ENCODE measurements at regions not wholly inside any gene's neighbourhood (a gene's known extent, or its start where the extent isn't known, plus 50 kb on each side); places are given as distances from the start of the nearest gene placed in this dataset.
"Not testable (repeated sequence)": the region's sequence is repeated elsewhere in the genome, so short reads cannot be mapped to it uniquely, and the experiment has no call there.

- H3K9me3 Mint-ChIP-seq = peaks cover 11 to 12% of the 10 kb centered on the region in 2 donors
- not testable (repeated sequence) for H3K4me3 Mint-ChIP-seq; ATAC-seq (replicated peaks); DNase-seq; H3K27me3 Mint-ChIP-seq; H3K4me1 Mint-ChIP-seq (ENCODE audit: low read depth in 2 of 2); H3K27ac Mint-ChIP-seq; H3K36me3 Mint-ChIP-seq (ENCODE audit: insufficient read depth)
Measured at GRCh38 chr21:17293016-17293562, 219.8 kb upstream of the CXADR start.

- Mint-ChIP-seq H3K36me3 (ENCODE audit: insufficient read depth) (no peaks in the 10 kb centered on the region), H3K27me3 (no peaks in the 10 kb centered on the region), H3K9me3 (peaks cover 15 to 18% of the 10 kb centered on the region in 2 donors), H3K4me1 (ENCODE audit: low read depth in 2 of 2) (no peaks in the 10 kb centered on the region), H3K27ac (no peak overlapping the region), H3K4me3 (no peak overlapping the region)
- ATAC-seq (replicated peaks) (no peak), DNase-seq (no peak)
Measured at GRCh38 chr21:17295997-17296396, 216.8 kb upstream of the CXADR start.

- H3K4me1 Mint-ChIP-seq (ENCODE audit: low read depth in 2 of 2) = not testable (repeated sequence)
- peaks cover 13 to 25% of the 10 kb centered on the region in 2 donors for H3K9me3 Mint-ChIP-seq
Measured at GRCh38 chr21:17299576-17299975, 213.3 kb upstream of the CXADR start.

GRCh38 chr21:17327715-17328114 lies 185.1 kb upstream of the CXADR start:
- not testable (repeated sequence) for H3K4me3 Mint-ChIP-seq; H3K4me1 Mint-ChIP-seq (ENCODE audit: low read depth in 2 of 2); H3K27ac Mint-ChIP-seq; ATAC-seq (replicated peaks); H3K36me3 Mint-ChIP-seq (ENCODE audit: insufficient read depth); H3K27me3 Mint-ChIP-seq; DNase-seq
- peaks cover 7 to 11% of the 10 kb centered on the region in 2 donors for H3K9me3 Mint-ChIP-seq

More at GRCh38 chr21:17299576-17299975, 213.3 kb upstream of the CXADR start:
- H3K27me3 Mint-ChIP-seq; DNase-seq; H3K36me3 Mint-ChIP-seq (ENCODE audit: insufficient read depth); ATAC-seq (replicated peaks); H3K27ac Mint-ChIP-seq; H3K4me3 Mint-ChIP-seq: not testable (repeated sequence)

- H3K27ac Mint-ChIP-seq = no peak overlapping the region
- peaks cover 0 to 2% of the 10 kb centered on the region in 2 donors for H3K9me3 Mint-ChIP-seq
- H3K36me3 Mint-ChIP-seq (ENCODE audit: insufficient read depth) = no peaks in the 10 kb centered on the region
- DNase-seq (no peak), ATAC-seq (replicated peaks) (no peak)
- no peak overlapping the region for H3K4me3 Mint-ChIP-seq
- H3K4me1 Mint-ChIP-seq (ENCODE audit: low read depth in 2 of 2) = no peaks in the 10 kb centered on the region
- H3K27me3 Mint-ChIP-seq = no peaks in the 10 kb centered on the region
Measured at GRCh38 chr21:17334484-17334883, 178.4 kb upstream of the CXADR start.

- Mint-ChIP-seq H3K9me3 (peaks cover 5 to 24% of the 10 kb centered on the region in 2 donors), H3K27me3 (no peaks in the 10 kb centered on the region), H3K27ac (no peak overlapping the region), H3K4me3 (no peak overlapping the region), H3K36me3 (ENCODE audit: insufficient read depth) (no peaks in the 10 kb centered on the region), H3K4me1 (ENCODE audit: low read depth in 2 of 2) (no peaks in the 10 kb centered on the region)
- DNase-seq (no peak), ATAC-seq (replicated peaks) (no peak)
Measured at GRCh38 chr21:17340081-17340480, 172.8 kb upstream of the CXADR start.

GRCh38 chr21:17343055-17343454 lies 169.8 kb upstream of the CXADR start:
- ATAC-seq (replicated peaks) (no peak), DNase-seq (no peak)
- Mint-ChIP-seq H3K27me3 (no peaks in the 10 kb centered on the region), H3K36me3 (ENCODE audit: insufficient read depth) (no peaks in the 10 kb centered on the region), H3K9me3 (peaks cover 5 to 24% of the 10 kb centered on the region in 2 donors), H3K27ac (no peak overlapping the region), H3K4me3 (no peak overlapping the region), H3K4me1 (ENCODE audit: low read depth in 2 of 2) (no peaks in the 10 kb centered on the region)

GRCh38 chr21:17348357-17348756 lies 164.5 kb upstream of the CXADR start:
- Mint-ChIP-seq H3K4me3 (no peak overlapping the region), H3K4me1 (ENCODE audit: low read depth in 2 of 2) (no peaks in the 10 kb centered on the region), H3K36me3 (ENCODE audit: insufficient read depth) (peaks cover 2% of the 10 kb centered on the region), H3K27ac (no peak overlapping the region), H3K9me3 (peaks cover 7 to 20% of the 10 kb centered on the region in 2 donors), H3K27me3 (no peaks in the 10 kb centered on the region)
- DNase-seq (no peak), ATAC-seq (replicated peaks) (no peak)

- Mint-ChIP-seq H3K36me3 (ENCODE audit: insufficient read depth) (peaks cover 2% of the 10 kb centered on the region), H3K9me3 (peaks cover 7 to 16% of the 10 kb centered on the region in 2 donors), H3K27ac (no peak overlapping the region), H3K4me3 (no peak overlapping the region), H3K27me3 (no peaks in the 10 kb centered on the region), H3K4me1 (ENCODE audit: low read depth in 2 of 2) (no peaks in the 10 kb centered on the region)
- no peak for DNase-seq
- ATAC-seq (replicated peaks) = no peak
Measured at GRCh38 chr21:17348849-17349248, 164.0 kb upstream of the CXADR start.

- H3K36me3 Mint-ChIP-seq (ENCODE audit: insufficient read depth) = peaks cover 2% of the 10 kb centered on the region
- ATAC-seq (replicated peaks) (no peak), DNase-seq (no peak)
- H3K4me3 Mint-ChIP-seq = no peak overlapping the region
- no peaks in the 10 kb centered on the region for H3K27me3 Mint-ChIP-seq
- peaks cover 7 to 13% of the 10 kb centered on the region in 2 donors for H3K9me3 Mint-ChIP-seq
- no peak overlapping the region for H3K27ac Mint-ChIP-seq
- H3K4me1 Mint-ChIP-seq (ENCODE audit: low read depth in 2 of 2) = no peaks in the 10 kb centered on the region
Measured at GRCh38 chr21:17351766-17352165, 161.1 kb upstream of the CXADR start.

- ATAC-seq (replicated peaks) = no peak
- DNase-seq = no peak
- Mint-ChIP-seq H3K9me3 (peaks cover 9 to 13% of the 10 kb centered on the region in 2 donors), H3K27ac (no peak overlapping the region), H3K27me3 (no peaks in the 10 kb centered on the region), H3K4me1 (ENCODE audit: low read depth in 2 of 2) (no peaks in the 10 kb centered on the region), H3K4me3 (no peak overlapping the region), H3K36me3 (ENCODE audit: insufficient read depth) (peaks cover 2% of the 10 kb centered on the region)
Measured at GRCh38 chr21:17352996-17353655, 159.7 kb upstream of the CXADR start.

- no peaks in the 10 kb centered on the region for H3K27me3 Mint-ChIP-seq
- H3K36me3 Mint-ChIP-seq (ENCODE audit: insufficient read depth) = no peaks in the 10 kb centered on the region
- no peaks in the 10 kb centered on the region for H3K4me1 Mint-ChIP-seq (ENCODE audit: low read depth in 2 of 2)
- peaks cover 0 to 3% of the 10 kb centered on the region in 2 donors for H3K9me3 Mint-ChIP-seq
- ATAC-seq (replicated peaks) = no peak
- no peak overlapping the region for H3K4me3 Mint-ChIP-seq
- no peak overlapping the region for H3K27ac Mint-ChIP-seq
- no peak for DNase-seq
Measured at GRCh38 chr21:17359781-17360180, 153.1 kb upstream of the CXADR start.

GRCh38 chr21:17368748-17369363 lies 144.0 kb upstream of the CXADR start:
- no peaks in the 10 kb centered on the region for H3K4me1 Mint-ChIP-seq (ENCODE audit: low read depth in 2 of 2)
- no peak overlapping the region for H3K27ac Mint-ChIP-seq
- no peak for ATAC-seq (replicated peaks)
- DNase-seq = no peak
- no peaks in the 10 kb centered on the region for H3K9me3 Mint-ChIP-seq
- no peak overlapping the region for H3K4me3 Mint-ChIP-seq
- H3K36me3 Mint-ChIP-seq (ENCODE audit: insufficient read depth) = peaks cover 2% of the 10 kb centered on the region
- H3K27me3 Mint-ChIP-seq = peaks cover 0 to 7% of the 10 kb centered on the region in 2 donors

- Mint-ChIP-seq H3K4me3 (no peak overlapping the region), H3K27ac (no peak overlapping the region), H3K4me1 (ENCODE audit: low read depth in 2 of 2) (no peaks in the 10 kb centered on the region), H3K27me3 (peaks cover 0 to 7% of the 10 kb centered on the region in 2 donors), H3K36me3 (ENCODE audit: insufficient read depth) (peaks cover 2% of the 10 kb centered on the region), H3K9me3 (peaks cover 0 to 6% of the 10 kb centered on the region in 2 donors)
- DNase-seq = no peak
- no peak for ATAC-seq (replicated peaks)
Measured at GRCh38 chr21:17370263-17370662, 142.6 kb upstream of the CXADR start.

All from effector memory CD8-positive, alpha-beta T cell (primary cell).